GM12878 (cell line): ENCODE measurements at regions not wholly inside any gene's neighbourhood (a gene's known extent, or its start where the extent isn't known, plus 50 kb on each side); places are given as distances from the start of the nearest gene placed in this dataset.

Source experiments
- ATAC-seq: fragments of 200-7000 bp; cut with Tn5 transposase; 3 replicates; pipeline ENCODE4 v1.9.1; 2020; ENCODE audit warnings: mild to moderate bottlenecking, moderate library complexity
- BruUV-seq: library from RNA; stranded (reverse); fragments of 400-500 nt; replicated peaks from 2 replicates; lab custom pipeline; 2021; lab: Mats Ljungman, UMichigan
- CTCF ChIA-PET: fragments of 300-600 bp; sonication (Branson Sonifier 250); formaldehyde crosslinking; extraction: SDS; loops from one replicate; lab custom pipeline; 2021; ENCODE audit warnings: inconsistent platforms; lab: Yijun Ruan, JAX
- POLR2A ChIA-PET: fragments of 350-600 bp; formaldehyde crosslinking; extraction: SDS; loops from one replicate; lab custom pipeline; 2021; ENCODE audit warnings: inconsistent platforms; lab: Charles Lee
- RAD21 ChIA-PET: fragments of 300-600 bp; sonication (Branson Sonifier 250); formaldehyde crosslinking; loops from one replicate; lab custom pipeline; 2023; ENCODE audit warnings: antibody characterized with exemption; ENCODE audit not compliant: unreplicated experiment; lab: Charles Lee
- SMC1A ChIA-PET: fragments of 300-600 bp; sonication (Branson Sonifier 250); formaldehyde crosslinking; loops from one replicate; lab custom pipeline; 2023; ENCODE audit not compliant: unreplicated experiment, uncharacterized antibody; lab: Charles Lee
- DNase-seq: peaks from one replicate; pipeline ENCODE4 v3.0.0-alpha.2; 2011; ENCODE audit warnings: low read depth, low spot score
- FAIRE-seq: peaks from 3 replicates; lab custom pipeline; 2011; peaks lifted over from hg19 to GRCh38; lab: Jason Lieb, UNC
- H2AFZ ChIP-seq: 2 replicates; pipeline ENCODE4 v1.6.0; 2011; ENCODE audit warnings: low read depth, low read length, control low read depth; ENCODE audit not compliant: control insufficient read depth
- H3K27ac ChIP-seq: 2 replicates; pipeline ENCODE4 v1.5.1; 2011; ENCODE audit warnings: control low read depth; ENCODE audit not compliant: control insufficient read depth, insufficient read depth
- H3K27me3 ChIP-seq, 2 experiments: replicated peaks in 1 of 2; 2 replicates each; pipeline versions ENCODE4 v1.6.0 to v1.6.1; 2011; ENCODE audit warnings: low read length in 1 of 2; ENCODE audit not compliant: control insufficient read depth in 2 of 2, insufficient read depth in 2 of 2
- H3K36me3 ChIP-seq, 2 experiments: 2 replicates each; pipeline ENCODE4 v1.5.1; 2011; ENCODE audit warnings: low read length in 1 of 2; ENCODE audit not compliant: control insufficient read depth in 2 of 2, insufficient read depth in 2 of 2
- H3K4me1 ChIP-seq: 2 replicates; pipeline ENCODE4 v1.6.1; 2011; ENCODE audit warnings: mild to moderate bottlenecking, low read length, moderate library complexity, mixed read lengths; ENCODE audit not compliant: control insufficient read depth, insufficient read depth
- H3K4me2 ChIP-seq: 2 replicates; pipeline ENCODE4 v1.6.0; 2011; ENCODE audit warnings: control low read depth; ENCODE audit not compliant: control insufficient read depth, insufficient read depth
- H3K4me3 ChIP-seq: fragments of 200-600 bp; sonication (generic); 2 replicates; pipeline ENCODE4 v1.5.1; 2016
- H3K79me2 ChIP-seq: 2 replicates; pipeline ENCODE4 v1.6.0; 2011; ENCODE audit warnings: low read length; ENCODE audit not compliant: control insufficient read depth, insufficient read depth
- H3K9ac ChIP-seq: 2 replicates; pipeline ENCODE4 v1.8.0; 2011; ENCODE audit warnings: low read length, control low read depth, mixed read lengths; ENCODE audit not compliant: control insufficient read depth, insufficient read depth
- H3K9me3 ChIP-seq: replicated peaks from 3 replicates; pipeline ENCODE4 v1.5.1; 2011; ENCODE audit warnings: mild to moderate bottlenecking, low read length; ENCODE audit not compliant: control insufficient read depth, insufficient read depth
- H4K20me1 ChIP-seq: 2 replicates; pipeline ENCODE4 v1.6.0; 2011; ENCODE audit not compliant: control insufficient read depth, insufficient read depth
- KAT2A ChIP-seq: conservative IDR thresholded peaks from 2 replicates; pipeline ENCODE4 v1.6.1; 2011; ENCODE audit warnings: low read depth, low read length; ENCODE audit not compliant: control insufficient read depth
- TBL1XR1 ChIP-seq: IDR thresholded peaks from 2 replicates; pipeline ENCODE4 v1.6.1; 2012; ENCODE audit warnings: low read depth, low read length, improper control_type of control experiment
- WRNIP1 ChIP-seq: IDR thresholded peaks from 2 replicates; pipeline ENCODE4 v1.6.1; 2011; ENCODE audit warnings: low read depth, low read length, improper control_type of control experiment, borderline replicate concordance
- ZNF274 ChIP-seq: IDR thresholded peaks from one replicate; pipeline ENCODE4 v1.8.0; 2011; ENCODE audit not compliant: insufficient read length, insufficient read depth
- WGBS: methylation state at CpG from one replicate; pipeline ENCODE4 v1.1.6; 2016; ENCODE audit warnings: low lambda C conversion rate; ENCODE audit not compliant: insufficient replicate concordance, insufficient coverage; ENCODE audit errors: missing lambda C conversion rate; 5-methylcytosine and 5-hydroxymethylcytosine counted together
- in situ Hi-C: fragments of 300-500 bp; cut with MboI; formaldehyde crosslinking; loops from 9 replicates; pipeline ENCODE4 v1.14.3; 2018; ENCODE audit warnings: mixed read lengths
- intact Hi-C: fragments of 100-400 bp; cut with micrococcal nuclease; formaldehyde crosslinking; loops from one replicate; pipeline ENCODE4 v1.14.2; 2022; ENCODE audit not compliant: unreplicated experiment

DNA sequence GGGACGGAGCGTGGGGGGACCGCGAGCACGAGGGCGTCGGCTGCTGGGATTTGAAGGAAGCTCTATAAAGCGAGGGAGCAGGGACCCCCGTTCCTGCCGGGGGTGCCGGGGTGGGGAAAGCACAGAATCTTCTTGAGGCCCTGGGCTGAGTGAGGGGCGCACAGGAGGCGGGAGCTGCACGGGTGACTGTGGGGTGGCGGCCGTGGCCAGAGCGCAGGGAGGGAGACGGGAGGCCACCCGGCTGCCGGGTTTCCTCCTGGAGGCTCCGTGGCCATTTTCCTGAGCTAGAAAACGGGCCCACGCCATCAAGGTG lies 385.1 kb downstream of the SMOC2 start:
- WGBS, result 82% methylated on average over 22 of the region's 23 CpGs
- CTCF ChIA-PET, result no interaction called here
- no peaks in the 10 kb centered on the region for H3K27me3 ChIP-seq
- intact Hi-C loops, result no loop called here
- H3K4me3 ChIP-seq, result no peak overlapping the region
- no peak overlapping the region for H3K9ac ChIP-seq
- no peak for DNase-seq
- TF ChIP-seq WRNIP1 (no peak), TBL1XR1 (no peak), KAT2A (no peak)
- no peaks in the 10 kb centered on the region for H4K20me1 ChIP-seq
- BruUV-seq, result no TSS peak
- no peak overlapping the region for H2AFZ ChIP-seq
- H3K9me3 ChIP-seq, result no peaks in the 10 kb centered on the region; the same call in 2 of the 3 replicates
- in situ Hi-C loops, result no loop called here
- ATAC-seq, result no peak
- POLR2A ChIA-PET, result no interaction called here
- no peaks in the 10 kb centered on the region for H3K79me2 ChIP-seq
- no peak overlapping the region for H3K4me2 ChIP-seq
- SMC1A ChIA-PET, result no interaction called here
- FAIRE-seq, result no peak
- RAD21 ChIA-PET, result no interaction called here
- no peak overlapping the region for H3K27ac ChIP-seq
- no peaks in the 10 kb centered on the region for H3K36me3 ChIP-seq
- H3K4me1 ChIP-seq, result no peaks in the 10 kb centered on the region

DNA sequence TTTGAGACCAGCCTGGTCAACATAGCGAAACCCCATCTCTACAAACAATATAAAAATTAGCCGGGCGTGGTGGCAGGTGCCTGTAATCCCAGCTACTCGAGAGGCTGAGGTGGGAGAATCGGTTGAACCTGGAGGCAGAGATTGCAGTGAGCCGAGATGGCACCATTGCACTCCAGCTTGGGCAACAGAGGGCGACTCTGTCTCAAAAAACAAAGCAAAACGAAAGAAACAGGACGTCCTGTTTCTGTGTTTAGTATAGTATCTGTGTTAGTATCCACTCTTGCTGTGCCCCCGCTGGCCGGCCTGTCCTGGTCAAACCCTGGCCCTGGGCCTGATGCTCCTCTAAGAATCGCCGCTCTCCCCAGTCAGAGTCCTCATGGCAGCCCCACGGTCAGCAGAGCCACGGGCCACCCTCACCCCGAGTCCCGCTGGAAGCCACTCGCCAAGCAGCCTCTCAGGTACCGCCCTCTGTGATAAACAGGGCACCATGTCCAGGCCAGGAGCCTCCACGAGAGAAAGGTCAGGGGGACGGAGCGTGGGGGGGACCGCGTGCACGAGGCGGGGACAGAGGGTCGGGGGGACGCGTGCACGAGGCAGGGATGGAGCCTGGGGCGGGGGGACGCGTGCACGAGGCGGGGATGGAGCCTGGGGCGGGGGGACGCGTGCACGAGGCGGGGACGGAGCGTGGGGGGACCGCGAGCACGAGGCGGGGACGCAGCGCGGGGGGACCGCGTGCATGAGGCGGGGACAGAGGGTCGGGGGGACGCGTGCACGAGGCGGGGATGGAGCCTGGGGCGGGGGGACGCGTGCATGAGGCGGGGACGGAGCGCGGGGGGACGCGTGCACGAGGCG lies 384.5 kb downstream of the SMOC2 start:
- Histone ChIP-seq H2AFZ (no peak overlapping the region), H3K27me3 (no peaks in the 10 kb centered on the region), H3K9ac (no peak overlapping the region), H3K27ac (no peak overlapping the region), H3K36me3 (no peaks in the 10 kb centered on the region)
- DNase-seq, result no peak
- intact Hi-C loops, result no loop called here
- CTCF ChIA-PET, result no interaction called here
- TF ChIP-seq ZNF274, result no peak
- TF ChIP-seq, all 136 proteins: peak for 0
- FAIRE-seq (no peak), ATAC-seq (no peak)
- no peaks in the 10 kb centered on the region for H3K79me2 ChIP-seq
- POLR2A ChIA-PET, result no interaction called here
- SMC1A ChIA-PET, result no interaction called here
- H4K20me1 ChIP-seq, result no peaks in the 10 kb centered on the region
- H3K4me1 ChIP-seq, result no peaks in the 10 kb centered on the region
- no peak overlapping the region for H3K4me2 ChIP-seq
- RAD21 ChIA-PET, result no interaction called here
- H3K4me3 ChIP-seq, result no peak overlapping the region
- no peaks in the 10 kb centered on the region; the same call in 2 of the 3 replicates for H3K9me3 ChIP-seq
- in situ Hi-C loops, result no loop called here
- 67% methylated on average over 22 of the region's 68 CpGs for WGBS
- no TSS peak for BruUV-seq
